ENCODE measurements at regions not wholly inside any gene's neighbourhood (a gene's known extent, or its start where the extent isn't known, plus 50 kb on each side); places are given as distances from the start of the nearest gene placed in this dataset.
"Not testable (repeated sequence)": the region's sequence is repeated elsewhere in the genome, so short reads cannot be mapped to it uniquely, and the experiment has no call there.

DNA sequence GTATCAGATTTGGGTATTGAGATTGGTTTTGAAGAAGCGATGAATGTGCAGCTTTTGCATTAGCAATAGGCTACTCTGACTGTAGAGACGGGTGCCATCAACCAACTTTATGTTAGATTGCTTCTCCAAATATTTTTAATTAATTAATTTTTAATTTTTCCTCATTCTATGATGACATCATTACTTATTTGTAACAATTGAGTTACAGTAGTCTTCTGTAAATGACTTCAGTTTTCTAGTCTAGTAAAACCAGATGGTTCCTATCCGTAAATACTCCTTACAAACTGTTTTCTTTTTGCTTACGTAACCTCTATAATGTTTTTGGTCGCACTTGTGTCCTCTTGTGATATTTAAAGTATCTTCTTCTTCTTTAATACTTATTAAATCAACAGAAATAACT lies 118.1 kb downstream of the ZNF736 start:
- H3K4me3 ChIP-seq, result no peak overlapping the region
- no peaks in the 10 kb centered on the region for H3K4me1 ChIP-seq
- H3K27ac ChIP-seq, result no peak overlapping the region
- no peak for DNase-seq (ENCODE audit: low spot score in 2 of 2)
- peaks cover 0 to 6% of the 10 kb centered on the region in 2 donors for H3K9me3 ChIP-seq
- H3K36me3 ChIP-seq, result no peaks in the 10 kb centered on the region
- TF ChIP-seq POLR2A (IDR thresholded peaks at IDR 0.05) (no peak), POLR2AphosphoS5 (IDR thresholded peaks at IDR 0.05) (no peak)
- TF ChIP-seq, protein P1, sequence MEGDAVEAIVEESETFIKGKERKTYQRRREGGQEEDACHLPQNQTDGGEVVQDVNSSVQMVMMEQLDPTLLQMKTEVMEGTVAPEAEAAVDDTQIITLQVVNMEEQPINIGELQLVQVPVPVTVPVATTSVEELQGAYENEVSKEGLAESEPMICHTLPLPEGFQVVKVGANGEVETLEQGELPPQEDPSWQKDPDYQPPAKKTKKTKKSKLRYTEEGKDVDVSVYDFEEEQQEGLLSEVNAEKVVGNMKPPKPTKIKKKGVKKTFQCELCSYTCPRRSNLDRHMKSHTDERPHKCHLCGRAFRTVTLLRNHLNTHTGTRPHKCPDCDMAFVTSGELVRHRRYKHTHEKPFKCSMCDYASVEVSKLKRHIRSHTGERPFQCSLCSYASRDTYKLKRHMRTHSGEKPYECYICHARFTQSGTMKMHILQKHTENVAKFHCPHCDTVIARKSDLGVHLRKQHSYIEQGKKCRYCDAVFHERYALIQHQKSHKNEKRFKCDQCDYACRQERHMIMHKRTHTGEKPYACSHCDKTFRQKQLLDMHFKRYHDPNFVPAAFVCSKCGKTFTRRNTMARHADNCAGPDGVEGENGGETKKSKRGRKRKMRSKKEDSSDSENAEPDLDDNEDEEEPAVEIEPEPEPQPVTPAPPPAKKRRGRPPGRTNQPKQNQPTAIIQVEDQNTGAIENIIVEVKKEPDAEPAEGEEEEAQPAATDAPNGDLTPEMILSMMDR (IDR thresholded peaks at IDR 0.05), result no peak
- H3K27me3 ChIP-seq, result no peaks in the 10 kb centered on the region
- intact Hi-C loops (cut with DNase I; ENCODE audit: low total_unique reads), result no loop called here

DNA sequence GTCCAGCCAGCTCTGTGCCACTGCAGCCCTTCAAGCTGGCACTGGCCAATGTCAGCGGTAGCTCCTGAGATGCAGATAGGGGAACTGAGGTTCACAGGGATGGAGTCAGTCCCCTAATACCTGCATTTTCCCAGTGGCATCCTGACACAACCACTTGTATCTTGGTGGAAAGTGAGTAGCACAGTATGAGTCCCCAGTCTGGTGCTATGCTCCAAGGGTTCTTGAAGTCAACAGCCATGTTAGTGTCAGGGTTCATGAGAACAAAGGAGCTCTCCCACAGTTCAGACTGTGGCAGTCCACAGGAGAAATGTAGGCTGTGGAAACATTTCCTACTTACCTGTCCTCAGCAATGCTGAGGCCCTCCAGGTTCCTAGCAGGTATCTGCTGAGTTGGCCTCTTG lies 115.5 kb downstream of the ZNF736 start:
- intact Hi-C loops (cut with DNase I; ENCODE audit: low total_unique reads), result no loop called here
- Histone ChIP-seq H3K9me3 (peaks cover 0 to 6% of the 10 kb centered on the region in 2 donors), H3K27ac (no peak overlapping the region), H3K36me3 (no peaks in the 10 kb centered on the region), H3K4me3 (no peak overlapping the region), H3K27me3 (no peaks in the 10 kb centered on the region), H3K4me1 (no peaks in the 10 kb centered on the region)
- no peak for DNase-seq (ENCODE audit: low spot score in 2 of 2)
- no peak for TF ChIP-seq POLR2AphosphoS5 (IDR thresholded peaks at IDR 0.05)
- TF ChIP-seq POLR2A (IDR thresholded peaks at IDR 0.05), result no peak
- TF ChIP-seq, protein P1 (IDR thresholded peaks at IDR 0.05), result no peak

DNA sequence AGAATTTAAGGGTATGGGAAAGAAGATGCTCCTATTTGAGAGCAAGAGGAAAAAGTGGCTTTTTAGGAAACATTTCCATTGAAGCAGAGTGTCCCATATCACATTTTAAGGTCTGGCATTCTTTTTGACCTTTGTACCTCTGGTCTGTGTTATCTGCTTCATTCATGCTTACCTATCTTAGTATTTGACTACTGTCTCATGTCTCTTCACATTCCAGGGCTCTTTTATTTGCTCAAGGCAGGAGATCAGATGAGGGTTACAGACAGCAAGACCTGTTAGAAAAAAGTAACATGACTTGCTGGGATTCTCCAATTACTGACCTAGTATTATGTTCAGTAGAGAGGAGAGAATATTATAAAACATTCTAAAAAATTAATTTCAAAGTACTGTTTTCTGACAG lies 111.7 kb downstream of the ZNF736 start:
- H3K27me3 ChIP-seq; H3K27ac ChIP-seq; DNase-seq (ENCODE audit: low spot score in 2 of 2); H3K9me3 ChIP-seq; H3K36me3 ChIP-seq; H3K4me3 ChIP-seq; intact Hi-C loops (cut with DNase I; ENCODE audit: low total_unique reads); H3K4me1 ChIP-seq: not testable (repeated sequence)

DNA sequence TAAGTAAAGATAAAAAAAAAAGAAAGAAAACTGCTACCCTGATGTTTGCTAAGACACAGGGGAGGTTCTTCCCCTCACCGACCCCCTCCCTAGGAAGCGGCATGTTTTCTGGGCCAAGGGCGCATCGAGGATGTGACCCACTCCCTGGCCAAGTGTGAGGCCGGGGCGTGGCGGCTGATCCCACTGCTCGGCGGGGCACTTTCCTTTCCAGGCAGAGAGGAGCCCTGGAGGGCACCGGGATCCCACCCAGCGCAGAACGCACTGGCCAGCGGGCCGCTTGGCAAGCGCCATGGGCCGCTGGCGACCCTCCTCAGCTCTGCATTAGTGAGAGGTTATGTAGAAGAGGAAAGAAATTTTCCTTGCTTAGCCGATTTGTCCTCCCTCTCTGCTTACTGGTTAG lies 93.4 kb downstream of the ZNF736 start:
- intact Hi-C loops (cut with DNase I; ENCODE audit: low total_unique reads), result no loop called here
- DNase-seq (ENCODE audit: low spot score in 2 of 2), result no peak
- H3K27me3 ChIP-seq, result no peaks in the 10 kb centered on the region
- TF ChIP-seq POLR2AphosphoS5 (IDR thresholded peaks at IDR 0.05) (no peak), POLR2A (IDR thresholded peaks at IDR 0.05) (no peak)
- TF ChIP-seq, protein P1 (IDR thresholded peaks at IDR 0.05), result no peak
- no peak overlapping the region for H3K4me3 ChIP-seq
- peaks cover 6 to 8% of the 10 kb centered on the region in 2 donors for H3K9me3 ChIP-seq
- H3K36me3 ChIP-seq, result no peaks in the 10 kb centered on the region
- H3K27ac ChIP-seq, result no peak overlapping the region
- no peaks in the 10 kb centered on the region for H3K4me1 ChIP-seq

Measured in breast epithelium (tissue), 4 donors.